ENCODE measurements at regions not wholly inside any gene's neighbourhood (a gene's known extent, or its start where the extent isn't known, plus 50 kb on each side); places are given as distances from the start of the nearest gene placed in this dataset.

GRCh38 chrX:80331285-80331684 is 89.0 kb upstream of the TENT5D start:
- TF ChIP-seq SIN3A (IDR thresholded peaks at IDR 0.05; ENCODE audit: borderline replicate concordance, low read depth, low read length): no peak
- TF ChIP-seq MAFF (IDR thresholded peaks at IDR 0.05; ENCODE audit: low read depth, low read length): no peak
- no peak for TF ChIP-seq ARNT2 (CRISPR knock-in tag; IDR thresholded peaks at IDR 0.05; ENCODE audit: low read depth)
- no peak for TF ChIP-seq NFE2 (CRISPR knock-in tag; IDR thresholded peaks at IDR 0.05)
- TF ChIP-seq ZNF17 (CRISPR knock-in tag; IDR thresholded peaks at IDR 0.05): no peak
- TF ChIP-seq ZNF878 (CRISPR knock-in tag; IDR thresholded peaks at IDR 0.05): no peak
- TF ChIP-seq ZNF576 (CRISPR knock-in tag; IDR thresholded peaks at IDR 0.05): no peak
- TF ChIP-seq FOXO4 (CRISPR knock-in tag; conservative IDR thresholded peaks at IDR 0.05): no peak
- TF ChIP-seq ZNF33A (CRISPR knock-in tag; IDR thresholded peaks at IDR 0.05; ENCODE audit: borderline replicate concordance): no peak
- no peak for TF ChIP-seq ZNF138 (CRISPR knock-in tag; IDR thresholded peaks at IDR 0.05; ENCODE audit: low read depth)
- TF ChIP-seq ZNF816 (CRISPR knock-in tag; IDR thresholded peaks at IDR 0.05; ENCODE audit: borderline replicate concordance): no peak
- no peak for TF ChIP-seq ZHX1 (CRISPR knock-in tag; IDR thresholded peaks at IDR 0.05; ENCODE audit: low read depth)
- no peak for TF ChIP-seq MXD4 (CRISPR knock-in tag; IDR thresholded peaks at IDR 0.05)
